ENCODE measurements at regions not wholly inside any gene's neighbourhood (a gene's known extent, or its start where the extent isn't known, plus 50 kb on each side); places are given as distances from the start of the nearest gene placed in this dataset.

DNA sequence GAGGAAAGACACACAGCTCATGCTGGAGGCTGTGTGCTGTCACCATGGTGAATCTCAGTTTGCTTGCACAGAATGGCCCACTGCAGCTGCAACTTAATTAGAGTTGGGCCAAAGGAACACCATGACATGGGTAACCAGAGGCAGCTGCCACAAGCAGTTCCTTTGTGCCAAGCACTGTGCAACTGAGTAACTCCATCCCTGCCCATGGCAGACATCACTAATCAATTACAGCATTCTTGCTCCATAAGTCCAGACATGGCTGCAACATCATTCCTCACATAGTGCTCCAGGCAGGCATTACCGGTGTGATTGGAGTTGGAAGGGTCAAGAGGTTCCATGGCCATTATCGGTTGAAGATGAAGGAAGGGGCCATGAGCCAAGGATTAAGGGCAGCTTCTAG is 207.0 kb downstream of the RBM19 start:
- DNase-seq (ENCODE audit: extremely low spot score): no peak
- Histone ChIP-seq H3K27me3 (peaks cover 0 to 77% (median 5%) of the 10 kb centered on the region in 4 donors), H3K4me3 (no peak overlapping the region), H3K27ac (replicated peaks in 1 of 4) (no peak overlapping the region), H3K9me3 (peaks cover 0 to 4% (median 1%) of the 10 kb centered on the region in 4 donors), H3K4me1 (no peaks in the 10 kb centered on the region), H3K36me3 (no peaks in the 10 kb centered on the region)
- intact Hi-C loops (cut with DNase I): no loop called here
- WGBS: 88% methylated on average over 2 of the region's 2 CpGs
- TF ChIP-seq POLR2AphosphoS5 (IDR thresholded peaks at IDR 0.05) (no peak), EP300 (IDR thresholded peaks at IDR 0.05) (no peak), POLR2A (IDR thresholded peaks at IDR 0.05; ENCODE audit: low read depth) (no peak)
- TF ChIP-seq, protein P1, sequence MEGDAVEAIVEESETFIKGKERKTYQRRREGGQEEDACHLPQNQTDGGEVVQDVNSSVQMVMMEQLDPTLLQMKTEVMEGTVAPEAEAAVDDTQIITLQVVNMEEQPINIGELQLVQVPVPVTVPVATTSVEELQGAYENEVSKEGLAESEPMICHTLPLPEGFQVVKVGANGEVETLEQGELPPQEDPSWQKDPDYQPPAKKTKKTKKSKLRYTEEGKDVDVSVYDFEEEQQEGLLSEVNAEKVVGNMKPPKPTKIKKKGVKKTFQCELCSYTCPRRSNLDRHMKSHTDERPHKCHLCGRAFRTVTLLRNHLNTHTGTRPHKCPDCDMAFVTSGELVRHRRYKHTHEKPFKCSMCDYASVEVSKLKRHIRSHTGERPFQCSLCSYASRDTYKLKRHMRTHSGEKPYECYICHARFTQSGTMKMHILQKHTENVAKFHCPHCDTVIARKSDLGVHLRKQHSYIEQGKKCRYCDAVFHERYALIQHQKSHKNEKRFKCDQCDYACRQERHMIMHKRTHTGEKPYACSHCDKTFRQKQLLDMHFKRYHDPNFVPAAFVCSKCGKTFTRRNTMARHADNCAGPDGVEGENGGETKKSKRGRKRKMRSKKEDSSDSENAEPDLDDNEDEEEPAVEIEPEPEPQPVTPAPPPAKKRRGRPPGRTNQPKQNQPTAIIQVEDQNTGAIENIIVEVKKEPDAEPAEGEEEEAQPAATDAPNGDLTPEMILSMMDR (IDR thresholded peaks at IDR 0.05): no peak

DNA sequence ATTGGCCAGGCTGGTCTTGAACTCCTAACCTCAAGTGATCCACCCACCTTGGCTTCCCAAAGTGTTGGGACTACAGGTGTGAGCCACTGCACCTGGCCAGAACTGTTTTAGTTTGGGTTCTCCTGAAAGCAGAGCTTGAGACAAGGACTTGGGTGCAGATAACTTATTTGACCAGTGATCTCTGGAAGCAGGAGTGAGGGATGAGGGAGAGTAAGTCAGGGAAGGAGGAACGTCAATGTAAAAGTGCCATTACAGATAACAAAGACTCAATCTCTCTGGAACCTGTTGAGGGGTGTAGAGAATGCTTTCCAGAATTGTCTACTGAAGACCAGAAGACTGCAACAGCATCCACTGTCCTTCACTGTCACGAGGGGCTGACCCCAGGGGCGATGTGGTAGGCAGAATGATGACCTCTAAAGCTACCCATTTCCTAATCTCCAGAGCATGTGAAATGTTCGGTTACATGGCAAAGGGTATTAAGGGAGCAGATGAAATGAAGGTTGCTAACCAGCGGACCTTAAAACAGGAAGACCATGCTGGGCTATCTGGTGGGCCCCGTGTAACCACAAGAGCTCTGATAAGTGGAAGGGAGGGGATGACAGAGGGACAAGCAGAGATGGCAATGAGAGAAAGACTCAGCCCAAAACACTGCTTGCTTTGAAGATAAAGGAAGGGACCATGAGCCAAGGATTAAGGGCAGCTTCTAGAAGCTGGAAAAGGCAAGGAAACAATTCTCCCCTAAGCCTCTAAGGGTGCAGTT is 207.8 kb downstream of the RBM19 start:
- intact Hi-C loops (cut with DNase I): no loop called here
- WGBS: 70% methylated on average over 6 of the region's 6 CpGs
- TF ChIP-seq POLR2A (IDR thresholded peaks at IDR 0.05; ENCODE audit: low read depth) (no peak), EP300 (IDR thresholded peaks at IDR 0.05) (no peak), POLR2AphosphoS5 (IDR thresholded peaks at IDR 0.05) (no peak)
- TF ChIP-seq, protein P1 (IDR thresholded peaks at IDR 0.05): no peak
- Histone ChIP-seq H3K27me3 (peaks cover 0 to 74% (median 5%) of the 10 kb centered on the region in 4 donors), H3K9me3 (peaks cover 0 to 4% (median 1%) of the 10 kb centered on the region in 4 donors), H3K4me1 (no peaks in the 10 kb centered on the region), H3K36me3 (no peaks in the 10 kb centered on the region), H3K4me3 (no peak overlapping the region), H3K27ac (replicated peaks in 1 of 4) (no peak overlapping the region)
- no peak for DNase-seq (ENCODE audit: extremely low spot score)

DNA sequence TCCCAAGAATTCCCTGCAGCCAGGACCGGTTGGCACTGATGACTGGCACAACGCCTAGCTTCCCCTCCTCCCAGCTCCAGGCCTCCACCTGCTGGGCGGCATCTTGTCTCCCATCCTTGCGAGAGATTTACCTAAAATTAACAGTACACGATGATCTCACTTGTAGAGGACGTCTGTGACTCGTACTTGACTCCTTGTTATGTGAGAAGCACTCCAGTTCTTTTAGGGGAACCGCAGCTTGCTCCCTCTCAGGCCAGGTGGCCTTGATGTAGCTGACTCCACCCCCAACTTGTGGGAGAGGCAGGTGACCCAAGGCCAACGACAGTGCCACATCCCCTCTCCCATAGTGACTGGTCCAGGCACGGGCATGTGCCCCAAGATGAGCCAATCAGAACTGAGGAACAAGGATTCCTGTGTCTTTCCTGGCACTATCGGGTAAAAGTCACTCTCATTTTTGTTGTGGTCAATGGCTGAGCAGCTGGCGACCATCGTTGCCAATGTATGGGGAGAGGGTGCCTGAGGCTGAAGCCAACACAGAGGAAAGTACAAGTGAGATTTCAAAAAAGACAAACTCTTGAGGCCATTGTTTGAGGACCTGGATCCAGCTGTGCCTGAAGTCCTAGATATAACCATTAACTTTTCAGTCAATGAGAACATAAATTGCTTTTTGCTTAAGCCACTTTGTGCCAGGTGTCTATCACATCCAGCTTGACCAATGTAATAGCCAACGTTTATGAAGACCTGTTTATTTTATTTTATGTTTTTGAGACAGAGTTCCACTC is 208.7 kb downstream of the RBM19 start:
- Histone ChIP-seq H3K4me1 (no peaks in the 10 kb centered on the region), H3K27me3 (peaks cover 0 to 74% (median 2%) of the 10 kb centered on the region in 4 donors), H3K36me3 (no peaks in the 10 kb centered on the region), H3K9me3 (peaks cover 0 to 4% (median 2%) of the 10 kb centered on the region in 4 donors), H3K4me3 (no peak overlapping the region), H3K27ac (replicated peaks in 1 of 4) (no peak overlapping the region)
- intact Hi-C loops (cut with DNase I): no loop called here
- TF ChIP-seq, protein P1 (IDR thresholded peaks at IDR 0.05): no peak
- TF ChIP-seq POLR2AphosphoS5 (IDR thresholded peaks at IDR 0.05) (no peak), POLR2A (IDR thresholded peaks at IDR 0.05; ENCODE audit: low read depth) (no peak), EP300 (IDR thresholded peaks at IDR 0.05) (no peak)
- no peak for DNase-seq (ENCODE audit: extremely low spot score)
- 49% methylated on average over 13 of the region's 14 CpGs for WGBS

DNA sequence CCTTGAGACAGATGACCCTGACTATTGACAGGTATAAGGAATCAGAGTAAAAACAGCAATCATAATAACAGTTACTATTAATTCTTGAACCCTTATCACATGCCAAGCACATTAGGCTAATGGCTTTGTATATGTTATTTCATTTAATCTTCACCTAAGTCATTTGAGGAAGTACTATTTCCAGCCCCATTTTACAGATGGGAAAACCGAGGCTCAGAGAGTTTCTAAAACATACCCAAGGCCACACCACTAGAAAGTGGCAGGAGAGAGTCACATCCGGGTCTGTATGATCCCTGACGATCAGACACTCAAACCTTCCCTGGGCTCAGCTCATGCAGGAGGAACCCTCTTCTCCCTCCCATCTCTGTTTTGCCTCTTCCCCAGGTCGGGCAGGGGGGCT is 209.5 kb downstream of the RBM19 start:
- intact Hi-C loops (cut with DNase I): no loop called here
- H3K27me3 ChIP-seq: peaks cover 0 to 72% (median 1%) of the 10 kb centered on the region in 4 donors
- H3K9me3 ChIP-seq: peaks cover 0 to 9% (median 5%) of the 10 kb centered on the region in 4 donors
- H3K4me3 ChIP-seq: no peak overlapping the region
- no peak for DNase-seq (ENCODE audit: extremely low spot score)
- no peak for TF ChIP-seq POLR2A (IDR thresholded peaks at IDR 0.05; ENCODE audit: low read depth)
- no peak for TF ChIP-seq EP300 (IDR thresholded peaks at IDR 0.05)
- TF ChIP-seq, protein P1 (IDR thresholded peaks at IDR 0.05): no peak
- no peak for TF ChIP-seq POLR2AphosphoS5 (IDR thresholded peaks at IDR 0.05)
- no peaks in the 10 kb centered on the region for H3K36me3 ChIP-seq
- H3K4me1 ChIP-seq: no peaks in the 10 kb centered on the region
- WGBS: 50% methylated on average over 4 of the region's 4 CpGs
- H3K27ac ChIP-seq (replicated peaks in 1 of 4): no peak overlapping the region

All from esophagus muscularis mucosa (tissue), 4 donors.